GM18858 (cell line): ENCODE measurements at regions not wholly inside any gene's neighbourhood (a gene's known extent, or its start where the extent isn't known, plus 50 kb on each side); places are given as distances from the start of the nearest gene placed in this dataset.
"Not testable (repeated sequence)": the region's sequence is repeated elsewhere in the genome, so short reads cannot be mapped to it uniquely, and the experiment has no call there.

Experiments used
- ATAC-seq: cut with Tn5 transposase; IDR thresholded peaks from one replicate; pipeline ENCODE4 v1.9.1; 2021; ENCODE audit not compliant: unreplicated experiment

- no peak for ATAC-seq
Observed at GRCh38 chr9:15113288-15113687, 193.7 kb downstream of the TTC39B start.

- no peak for ATAC-seq
Observed at GRCh38 chr9:15111071-15111470, 195.9 kb downstream of the TTC39B start.

GRCh38 chr9:15104826-15105420 is 194.7 kb upstream of the FREM1 start:
- peak; percentile 97 for ATAC-seq

DNA sequence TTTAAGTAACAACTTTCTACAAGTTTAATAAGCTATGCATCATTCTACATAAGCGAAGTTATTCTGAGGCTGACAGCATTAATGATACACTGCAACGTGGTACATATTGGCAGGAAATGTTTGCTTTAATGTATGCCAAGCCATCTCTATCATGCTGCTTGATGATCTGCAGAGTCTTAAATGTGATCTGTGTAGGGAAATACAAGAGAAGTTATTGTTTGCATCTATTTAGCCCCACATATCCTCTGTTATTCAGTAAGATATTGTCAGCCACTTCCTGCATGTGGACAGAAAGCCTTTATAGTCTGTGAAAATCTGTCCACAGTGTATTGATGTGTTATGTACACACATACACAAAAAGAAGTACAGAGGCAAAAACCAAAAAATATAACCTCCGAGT is 193.1 kb upstream of the FREM1 start:
- ATAC-seq, result no peak

- ATAC-seq, result no peak
Observed at GRCh38 chr9:15101095-15101494, 190.9 kb upstream of the FREM1 start.

DNA sequence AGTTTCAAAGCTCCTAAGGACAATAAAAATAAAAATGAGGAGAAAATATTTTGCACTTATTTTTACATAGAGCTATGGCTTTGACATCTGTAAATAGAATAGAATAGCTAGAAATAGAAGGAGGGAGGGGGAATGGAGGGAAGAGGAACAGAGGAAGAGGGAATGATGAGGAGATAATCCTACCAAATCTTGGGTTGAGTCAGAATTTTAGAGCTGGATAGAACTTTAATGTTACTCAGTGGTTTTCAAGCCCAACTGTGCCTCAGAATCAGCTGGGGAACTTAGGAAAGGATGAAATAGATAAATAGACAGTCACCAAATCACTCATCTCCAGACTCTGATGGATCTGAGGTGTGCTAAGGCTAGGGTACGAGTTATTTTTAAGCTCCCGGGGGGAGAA is 190.3 kb upstream of the FREM1 start:
- no peak for ATAC-seq

DNA sequence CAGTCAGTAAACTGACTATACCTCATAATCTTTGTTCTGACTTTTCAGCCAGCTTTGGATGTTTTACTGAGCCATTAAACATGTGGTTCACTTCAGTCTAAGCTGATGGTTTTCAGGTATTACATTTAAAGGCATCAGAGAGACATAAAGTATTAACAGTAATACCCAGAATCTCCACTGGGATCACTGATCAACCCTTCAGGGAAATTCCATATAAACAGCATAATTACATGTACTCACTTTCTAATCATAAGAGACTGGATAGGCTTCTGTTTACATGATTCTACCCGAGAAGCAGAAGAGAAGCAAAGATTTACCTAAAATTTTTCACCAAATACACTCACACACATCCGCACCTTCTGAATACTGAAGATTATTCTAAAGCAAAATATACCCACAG is 186.7 kb upstream of the FREM1 start:
- no peak for ATAC-seq

DNA sequence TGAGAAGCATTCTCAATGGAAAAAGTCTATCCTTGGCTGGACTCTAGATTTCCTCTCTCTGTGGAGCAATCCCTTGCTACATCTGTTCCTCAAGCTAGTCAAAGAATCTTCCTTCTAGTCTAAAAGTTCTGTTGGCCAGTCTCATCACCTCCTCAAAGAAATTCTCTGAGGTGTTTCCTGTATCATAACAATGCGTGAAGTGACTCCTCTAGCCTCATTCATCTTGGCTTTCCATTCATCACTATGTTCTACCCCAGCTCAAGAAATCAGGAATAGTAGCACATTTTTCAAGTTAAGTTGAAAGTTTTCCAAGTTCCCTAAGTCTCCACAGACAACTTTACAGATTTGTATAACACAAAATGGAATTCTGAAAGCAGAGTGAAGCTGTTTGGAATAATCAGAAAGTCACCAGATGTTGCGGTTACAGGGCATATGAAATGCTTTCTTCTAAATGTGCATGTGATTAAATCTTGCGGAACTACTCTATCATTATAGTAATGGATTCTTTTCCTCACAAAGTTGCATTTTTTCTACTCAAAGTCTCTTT is 176.6 kb upstream of the FREM1 start:
- ATAC-seq, result no peak

DNA sequence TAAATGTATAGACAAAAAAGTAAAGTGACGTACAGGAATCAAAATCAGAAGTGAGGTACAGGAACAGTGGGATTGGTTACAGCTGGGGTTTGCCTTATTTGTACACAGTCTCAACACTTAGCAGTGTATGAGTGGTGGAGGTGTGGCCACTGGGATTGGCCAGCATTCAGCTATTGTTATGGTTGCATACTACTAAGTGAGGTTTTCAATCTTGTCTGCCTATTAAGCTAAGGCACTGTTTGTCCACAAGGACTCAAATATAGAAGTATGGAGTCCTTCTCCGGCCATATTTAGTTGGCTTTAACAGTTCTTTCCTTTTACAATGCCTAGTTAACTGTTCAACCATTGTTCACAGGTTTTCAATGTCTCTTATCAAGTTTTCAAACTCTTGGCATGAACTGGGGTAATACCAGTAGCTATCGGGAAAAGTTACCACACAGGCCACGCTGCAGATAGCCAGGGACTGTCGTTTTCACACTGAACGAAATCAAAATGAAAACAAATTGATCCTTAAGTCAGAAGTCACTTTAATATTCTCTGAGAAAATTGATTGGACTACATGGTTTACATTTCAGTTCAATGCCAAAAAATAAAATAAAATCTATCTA is 176.0 kb upstream of the FREM1 start:
- no peak for ATAC-seq

DNA sequence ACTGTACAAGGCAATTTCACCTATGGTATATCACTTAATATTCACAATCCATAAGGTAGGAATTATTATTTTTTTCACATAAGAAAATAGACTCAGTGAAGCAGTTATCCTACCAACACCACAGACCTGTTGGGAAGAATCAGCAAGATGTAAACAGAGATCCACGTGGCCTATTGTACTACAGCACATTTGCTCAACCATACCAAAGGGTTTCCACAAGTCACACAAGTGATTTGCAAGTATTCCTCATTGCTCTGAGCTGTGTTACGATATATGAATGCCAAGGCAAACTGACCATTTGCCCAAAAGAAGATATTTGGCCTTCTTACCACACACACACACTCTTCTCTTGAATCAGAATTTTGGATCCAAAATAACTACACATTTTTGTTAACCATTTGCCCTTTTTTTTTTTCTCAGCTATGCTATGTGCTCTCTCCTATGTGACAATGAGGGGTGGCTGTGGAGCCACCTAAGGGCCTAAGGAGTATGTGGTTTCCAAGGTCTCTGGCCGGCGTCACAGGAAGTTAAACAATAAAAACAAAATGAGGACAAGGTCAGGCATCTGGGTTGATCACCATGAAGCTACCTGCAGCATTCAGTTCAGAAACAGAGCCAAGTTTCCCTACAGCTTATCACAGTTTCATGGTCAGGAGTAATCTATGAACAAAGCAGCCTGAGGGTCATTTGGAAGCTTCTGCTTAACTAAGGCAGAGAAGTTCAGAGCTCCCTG is 171.0 kb upstream of the FREM1 start:
- ATAC-seq, result no peak

- ATAC-seq, result no peak
Observed at GRCh38 chr9:15080401-15080800, 170.2 kb upstream of the FREM1 start.

- ATAC-seq, result no peak
Observed at GRCh38 chr9:15079989-15080388, 169.8 kb upstream of the FREM1 start.

GRCh38 chr9:15077946-15078729 is 167.9 kb upstream of the FREM1 start:
- ATAC-seq, result no peak

GRCh38 chr9:15073620-15074019 is 163.4 kb upstream of the FREM1 start:
- no peak for ATAC-seq

- no peak for ATAC-seq
Observed at GRCh38 chr9:15070716-15071115, 160.5 kb upstream of the FREM1 start.

DNA sequence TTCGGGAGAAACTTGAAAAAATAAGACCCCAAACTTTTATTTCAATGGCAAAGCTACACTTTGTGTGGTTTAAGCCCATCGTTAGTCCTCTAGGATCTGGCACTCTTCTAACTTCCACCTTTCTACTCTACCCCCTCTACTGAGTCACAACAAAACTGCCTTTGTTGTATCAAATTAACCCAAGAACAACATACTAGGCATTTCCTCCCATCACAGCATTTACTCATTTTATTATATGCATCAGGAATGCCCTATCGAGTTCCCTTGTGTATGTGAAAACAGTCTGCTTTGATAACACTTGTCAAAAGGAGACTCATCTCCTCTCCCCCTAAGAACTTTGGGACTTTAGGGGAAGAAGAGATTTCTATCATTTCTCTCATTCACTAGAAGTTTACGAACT is 158.9 kb upstream of the FREM1 start:
- ATAC-seq, result no peak

GRCh38 chr9:15068261-15068660 is 158.0 kb upstream of the FREM1 start:
- ATAC-seq, result no peak

DNA sequence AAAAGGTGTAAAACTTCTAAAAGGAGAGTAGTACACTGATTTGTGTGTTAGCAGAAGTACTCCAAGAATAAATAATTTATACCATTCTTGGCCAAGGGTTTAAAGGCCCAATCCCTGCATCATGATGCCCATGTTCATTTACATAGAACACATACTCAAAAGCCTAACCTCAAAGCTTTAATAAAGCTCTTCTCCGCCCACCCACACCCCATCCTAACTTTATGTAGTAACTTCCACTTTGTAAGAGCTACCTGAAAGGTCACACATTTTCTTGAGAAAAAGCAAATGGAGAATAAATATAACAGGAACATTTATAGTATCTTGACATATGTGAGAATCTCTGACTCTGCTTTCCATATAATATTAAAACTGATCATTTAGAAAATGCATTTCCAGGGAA is 148.8 kb upstream of the FREM1 start:
- no peak for ATAC-seq

DNA sequence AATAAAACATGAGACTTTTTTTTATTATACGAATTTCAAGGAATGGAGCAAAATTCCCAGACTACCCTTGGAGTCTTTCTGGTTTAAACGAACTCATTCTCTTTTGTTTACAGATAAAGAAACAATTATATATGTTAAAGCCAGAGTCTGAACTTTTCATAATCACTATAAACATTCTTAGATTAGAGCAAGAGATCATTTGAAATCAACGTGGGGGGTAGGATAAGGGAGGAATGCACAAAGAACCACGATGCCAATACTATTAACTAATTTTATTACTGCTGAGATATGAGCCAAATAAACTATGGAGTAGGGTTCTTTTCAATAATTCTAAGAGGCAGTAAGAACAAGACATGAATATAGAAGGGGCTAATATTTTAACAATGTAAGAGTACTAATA is 148.0 kb upstream of the FREM1 start:
- no peak for ATAC-seq

- not testable (repeated sequence) for ATAC-seq
Observed at GRCh38 chr9:15055284-15055683, 145.1 kb upstream of the FREM1 start.

- ATAC-seq, result no peak
Observed at GRCh38 chr9:15048772-15049171, 138.5 kb upstream of the FREM1 start.
